ENCODE measurements at regions not wholly inside any gene's neighbourhood (a gene's known extent, or its start where the extent isn't known, plus 50 kb on each side); places are given as distances from the start of the nearest gene placed in this dataset.

GRCh38 chr7:153430931-153431330, 621.3 kb upstream of the DPP6 start:
- Mint-ChIP-seq H3K27me3 (no peaks in the 10 kb centered on the region), H3K27ac (no peak overlapping the region), H3K36me3 (no peaks in the 10 kb centered on the region), H3K9me3 (peaks cover 0 to 12% (median 6%) of the 10 kb centered on the region in 5 donors), H3K4me3 (no peak overlapping the region), H3K4me1 (no peaks in the 10 kb centered on the region)
- ChIA-PET POLR2A (no interaction called here), CTCF (no interaction called here)
- Histone ChIP-seq H3K9me3 (ENCODE audit: low read length) (no peaks in the 10 kb centered on the region), H3K27me3 (ENCODE audit: insufficient read depth, low read length, poor library complexity, severe bottlenecking) (no peaks in the 10 kb centered on the region), H3K27ac (ENCODE audit: low read depth, low read length) (no peak overlapping the region), H3K4me1 (ENCODE audit: insufficient read depth, low read length) (no peaks in the 10 kb centered on the region), H3K4me3 (ENCODE audit: low read length) (no peak overlapping the region), H3K36me3 (ENCODE audit: insufficient read depth, low read length) (no peaks in the 10 kb centered on the region)
- no peak for DNase-seq

- DNase-seq: no peak
- H3K36me3 Mint-ChIP-seq: no peaks in the 10 kb centered on the region
- no peak overlapping the region for H3K4me3 Mint-ChIP-seq
- no peak overlapping the region for H3K27ac Mint-ChIP-seq
- ChIA-PET CTCF (no interaction called here), POLR2A (no interaction called here)
- Histone ChIP-seq H3K4me3 (ENCODE audit: low read length) (no peak overlapping the region), H3K9me3 (ENCODE audit: low read length) (no peaks in the 10 kb centered on the region), H3K27ac (ENCODE audit: low read depth, low read length) (no peak overlapping the region), H3K36me3 (ENCODE audit: insufficient read depth, low read length) (no peaks in the 10 kb centered on the region), H3K4me1 (ENCODE audit: insufficient read depth, low read length) (no peaks in the 10 kb centered on the region), H3K27me3 (ENCODE audit: insufficient read depth, low read length, poor library complexity, severe bottlenecking) (no peaks in the 10 kb centered on the region)
- H3K4me1 Mint-ChIP-seq: no peaks in the 10 kb centered on the region
- peaks cover 0 to 12% (median 5%) of the 10 kb centered on the region in 5 donors for H3K9me3 Mint-ChIP-seq
- H3K27me3 Mint-ChIP-seq: no peaks in the 10 kb centered on the region
Measured at GRCh38 chr7:153432063-153432462, 620.1 kb upstream of the DPP6 start.

DNA sequence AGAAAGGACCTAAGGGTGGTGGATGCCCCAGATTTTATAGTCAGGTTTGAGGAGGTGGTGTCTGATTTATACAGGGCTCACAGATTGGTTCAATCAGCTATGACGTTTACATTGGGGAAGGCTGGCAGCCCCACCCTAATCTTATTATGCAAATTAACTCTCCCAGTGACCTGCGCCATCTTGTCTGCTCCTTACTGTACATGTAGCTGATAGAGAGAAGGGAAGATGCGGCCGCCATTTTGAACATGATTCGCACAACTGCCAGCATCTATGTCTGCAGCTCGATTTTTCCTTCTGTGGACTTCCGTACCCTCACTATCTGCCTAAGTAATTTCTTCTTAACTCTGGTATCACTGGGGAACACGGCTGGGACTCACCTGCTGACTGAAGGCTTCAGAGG, 619.0 kb upstream of the DPP6 start:
- no peaks in the 10 kb centered on the region for H3K4me1 ChIP-seq (ENCODE audit: insufficient read depth, low read length)
- CTCF ChIA-PET: no interaction called here
- H3K4me1 Mint-ChIP-seq: no peaks in the 10 kb centered on the region

DNA sequence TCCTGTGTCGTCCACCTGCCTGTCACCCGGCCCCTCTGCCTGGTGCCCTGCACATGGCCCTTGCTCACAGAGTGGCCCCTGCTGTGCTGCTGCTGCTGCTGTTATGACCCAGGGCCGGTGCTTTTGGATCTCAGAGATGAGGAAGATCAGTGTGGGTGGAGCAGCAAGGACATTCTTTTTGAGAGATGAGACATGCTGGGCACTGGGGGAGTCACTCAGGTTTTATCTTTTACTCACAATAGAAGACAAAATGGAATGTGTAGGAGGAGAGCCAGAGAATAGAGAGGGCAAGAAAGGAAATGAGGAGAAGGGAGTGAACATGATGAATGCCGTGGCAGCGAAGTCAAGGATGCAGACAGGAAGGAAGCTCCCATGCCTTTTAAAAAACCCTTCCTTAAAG, 611.5 kb upstream of the DPP6 start:
- POLR2A ChIA-PET: no interaction called here
- no peaks in the 10 kb centered on the region for H3K4me1 ChIP-seq (ENCODE audit: insufficient read depth, low read length)
- H3K4me1 Mint-ChIP-seq: no peaks in the 10 kb centered on the region

More for the DNA sequence above, 619.0 kb upstream of the DPP6 start:
- no peak overlapping the region for H3K27ac Mint-ChIP-seq
- H3K36me3 Mint-ChIP-seq: no peaks in the 10 kb centered on the region
- no peak overlapping the region for H3K4me3 Mint-ChIP-seq
- H3K9me3 Mint-ChIP-seq: peaks cover 0 to 11% (median 5%) of the 10 kb centered on the region in 5 donors
- H3K27me3 Mint-ChIP-seq: no peaks in the 10 kb centered on the region
- no peaks in the 10 kb centered on the region for H3K9me3 ChIP-seq (ENCODE audit: low read length)
- no peaks in the 10 kb centered on the region for H3K36me3 ChIP-seq (ENCODE audit: insufficient read depth, low read length)
- no peak overlapping the region for H3K4me3 ChIP-seq (ENCODE audit: low read length)
- POLR2A ChIA-PET: no interaction called here
- no peak overlapping the region for H3K27ac ChIP-seq (ENCODE audit: low read depth, low read length)
- DNase-seq: no peak
- no peaks in the 10 kb centered on the region for H3K27me3 ChIP-seq (ENCODE audit: insufficient read depth, low read length, poor library complexity, severe bottlenecking)

GRCh38 chr7:153443032-153443701, 609.0 kb upstream of the DPP6 start:
- Histone ChIP-seq H3K27me3 (ENCODE audit: insufficient read depth, low read length, poor library complexity, severe bottlenecking) (no peaks in the 10 kb centered on the region), H3K9me3 (ENCODE audit: low read length) (no peaks in the 10 kb centered on the region), H3K36me3 (ENCODE audit: insufficient read depth, low read length) (no peaks in the 10 kb centered on the region), H3K4me3 (ENCODE audit: low read length) (no peak overlapping the region), H3K27ac (ENCODE audit: low read depth, low read length) (no peak overlapping the region), H3K4me1 (ENCODE audit: insufficient read depth, low read length) (no peaks in the 10 kb centered on the region)
- ChIA-PET POLR2A (no interaction called here), CTCF (no interaction called here)
- Mint-ChIP-seq H3K4me3 (no peak overlapping the region), H3K27me3 (peaks cover 0 to 6% of the 10 kb centered on the region in 2 donors), H3K27ac (no peak overlapping the region), H3K36me3 (no peaks in the 10 kb centered on the region), H3K4me1 (no peaks in the 10 kb centered on the region), H3K9me3 (peaks cover 0 to 14% (median 2%) of the 10 kb centered on the region in 5 donors)
- no peak for DNase-seq

More for the DNA sequence above, 611.5 kb upstream of the DPP6 start:
- peaks cover 0 to 4% of the 10 kb centered on the region in 2 donors for H3K27me3 Mint-ChIP-seq
- no peak overlapping the region for H3K27ac ChIP-seq (ENCODE audit: low read depth, low read length)
- H3K36me3 ChIP-seq (ENCODE audit: insufficient read depth, low read length): no peaks in the 10 kb centered on the region
- no peaks in the 10 kb centered on the region for H3K27me3 ChIP-seq (ENCODE audit: insufficient read depth, low read length, poor library complexity, severe bottlenecking)
- no peak for DNase-seq
- H3K9me3 Mint-ChIP-seq: peaks cover 0 to 14% (median 2%) of the 10 kb centered on the region in 5 donors
- H3K4me3 ChIP-seq (ENCODE audit: low read length): no peak overlapping the region
- H3K4me3 Mint-ChIP-seq: no peak overlapping the region
- H3K9me3 ChIP-seq (ENCODE audit: low read length): no peaks in the 10 kb centered on the region
- H3K27ac Mint-ChIP-seq: no peak overlapping the region
- CTCF ChIA-PET: no interaction called here
- H3K36me3 Mint-ChIP-seq: no peaks in the 10 kb centered on the region

- POLR2A ChIA-PET: no interaction called here
- Histone ChIP-seq H3K27ac (ENCODE audit: low read depth, low read length) (no peak overlapping the region), H3K4me1 (ENCODE audit: insufficient read depth, low read length) (no peaks in the 10 kb centered on the region), H3K4me3 (ENCODE audit: low read length) (no peak overlapping the region), H3K36me3 (ENCODE audit: insufficient read depth, low read length) (no peaks in the 10 kb centered on the region), H3K27me3 (ENCODE audit: insufficient read depth, low read length, poor library complexity, severe bottlenecking) (no peaks in the 10 kb centered on the region), H3K9me3 (ENCODE audit: low read length) (no peaks in the 10 kb centered on the region)
- H3K9me3 Mint-ChIP-seq: peaks cover 0 to 10% (median 2%) of the 10 kb centered on the region in 5 donors
- CTCF ChIA-PET: no interaction called here
- no peak for DNase-seq
- peaks cover 0 to 4% of the 10 kb centered on the region in 2 donors for H3K27me3 Mint-ChIP-seq
- no peak overlapping the region for H3K27ac Mint-ChIP-seq
- H3K4me1 Mint-ChIP-seq: no peaks in the 10 kb centered on the region
- no peaks in the 10 kb centered on the region for H3K36me3 Mint-ChIP-seq
- H3K4me3 Mint-ChIP-seq: no peak overlapping the region
Measured at GRCh38 chr7:153444641-153445040, 607.6 kb upstream of the DPP6 start.

DNA sequence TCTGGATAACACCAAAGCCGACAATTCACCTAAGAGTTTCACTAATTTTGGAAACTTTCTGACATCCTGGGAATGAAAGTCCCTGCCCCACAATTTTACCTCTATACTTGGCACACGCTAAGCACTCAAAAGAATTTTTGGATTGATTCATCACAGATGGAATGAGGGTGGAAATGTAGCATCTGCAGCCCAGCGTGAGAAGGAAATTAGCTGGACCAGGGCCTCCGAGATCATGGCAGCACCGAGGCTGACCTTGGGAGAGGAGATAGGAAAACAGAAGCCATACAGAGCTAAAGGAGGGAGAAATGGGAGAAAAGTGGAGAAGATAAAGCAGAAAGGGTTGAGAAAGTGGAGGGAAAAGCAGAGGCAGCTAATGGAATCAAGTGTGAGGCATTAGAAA, 606.6 kb upstream of the DPP6 start:
- ChIA-PET POLR2A (no interaction called here), CTCF (no interaction called here)
- Mint-ChIP-seq H3K9me3 (peaks cover 0 to 10% (median 2%) of the 10 kb centered on the region in 5 donors), H3K27ac (no peak overlapping the region), H3K4me1 (no peaks in the 10 kb centered on the region), H3K36me3 (no peaks in the 10 kb centered on the region), H3K4me3 (no peak overlapping the region), H3K27me3 (peaks cover 0 to 4% of the 10 kb centered on the region in 2 donors)
- Histone ChIP-seq H3K4me1 (ENCODE audit: insufficient read depth, low read length) (no peaks in the 10 kb centered on the region), H3K27me3 (ENCODE audit: insufficient read depth, low read length, poor library complexity, severe bottlenecking) (no peaks in the 10 kb centered on the region), H3K4me3 (ENCODE audit: low read length) (no peak overlapping the region), H3K9me3 (ENCODE audit: low read length) (no peaks in the 10 kb centered on the region), H3K36me3 (ENCODE audit: insufficient read depth, low read length) (no peaks in the 10 kb centered on the region), H3K27ac (ENCODE audit: low read depth, low read length) (no peak overlapping the region)
- DNase-seq: no peak

GRCh38 chr7:153446490-153446889, 605.7 kb upstream of the DPP6 start:
- ChIA-PET CTCF (no interaction called here), POLR2A (no interaction called here)
- H3K4me3 ChIP-seq (ENCODE audit: low read length): no peak overlapping the region
- H3K27me3 Mint-ChIP-seq: peaks cover 0 to 2% of the 10 kb centered on the region in 2 donors
- H3K36me3 Mint-ChIP-seq: no peaks in the 10 kb centered on the region
- no peak overlapping the region for H3K4me3 Mint-ChIP-seq
- H3K4me1 Mint-ChIP-seq: no peaks in the 10 kb centered on the region
- H3K9me3 Mint-ChIP-seq: peaks cover 0 to 4% (median 2%) of the 10 kb centered on the region in 5 donors
- DNase-seq: no peak
- H3K27me3 ChIP-seq (ENCODE audit: insufficient read depth, low read length, poor library complexity, severe bottlenecking): no peaks in the 10 kb centered on the region
- H3K9me3 ChIP-seq (ENCODE audit: low read length): no peaks in the 10 kb centered on the region
- H3K36me3 ChIP-seq (ENCODE audit: insufficient read depth, low read length): no peaks in the 10 kb centered on the region
- no peak overlapping the region for H3K27ac Mint-ChIP-seq
- H3K4me1 ChIP-seq (ENCODE audit: insufficient read depth, low read length): no peaks in the 10 kb centered on the region
- H3K27ac ChIP-seq (ENCODE audit: low read depth, low read length): no peak overlapping the region
